SHP77 (cell line): ENCODE measurements at regions not wholly inside any gene's neighbourhood (a gene's known extent, or its start where the extent isn't known, plus 50 kb on each side); places are given as distances from the start of the nearest gene placed in this dataset.
"Not testable (repeated sequence)": the region's sequence is repeated elsewhere in the genome, so short reads cannot be mapped to it uniquely, and the experiment has no call there.

Experiments
- DNase-seq, 2 experiments: peaks; one replicate each; lab custom pipeline; 2025; lab: John Stamatoyannopoulos, UW

GRCh38 chr3:99317201-99317600 is 321.2 kb upstream of the COL8A1 start:
- DNase-seq: no peak

GRCh38 chr3:99315896-99316295 is 322.5 kb upstream of the COL8A1 start:
- DNase-seq: no peak

GRCh38 chr3:99313485-99313884 is 324.9 kb upstream of the COL8A1 start:
- DNase-seq: no peak

GRCh38 chr3:99298661-99299060 is 339.7 kb upstream of the COL8A1 start:
- DNase-seq: no peak

- no peak for DNase-seq
Observed at GRCh38 chr3:99295836-99296235, 342.6 kb upstream of the COL8A1 start.

- not testable (repeated sequence) for DNase-seq
Observed at GRCh38 chr3:99294092-99294491, 344.3 kb upstream of the COL8A1 start.

GRCh38 chr3:99287876-99288275 is 350.5 kb upstream of the COL8A1 start:
- no peak for DNase-seq

GRCh38 chr3:99286266-99286845 is 352.0 kb upstream of the COL8A1 start:
- DNase-seq: no peak

- DNase-seq: no peak
Observed at GRCh38 chr3:99269606-99270351, 368.3 kb upstream of the DCBLD2 start.

GRCh38 chr3:99256788-99257187 is 355.3 kb upstream of the DCBLD2 start:
- no peak for DNase-seq

- no peak for DNase-seq
Observed at GRCh38 chr3:99253963-99254355, 352.5 kb upstream of the DCBLD2 start.

- DNase-seq: no peak
Observed at GRCh38 chr3:99250821-99251355, 349.4 kb upstream of the DCBLD2 start.

GRCh38 chr3:99250272-99250671 is 348.8 kb upstream of the DCBLD2 start:
- no peak for DNase-seq

- DNase-seq: no peak
Observed at GRCh38 chr3:99249627-99250026, 348.1 kb upstream of the DCBLD2 start.

- no peak for DNase-seq
Observed at GRCh38 chr3:99248913-99249312, 347.4 kb upstream of the DCBLD2 start.

GRCh38 chr3:99248130-99248529 is 346.6 kb upstream of the DCBLD2 start:
- no peak for DNase-seq

GRCh38 chr3:99246010-99246654 is 344.6 kb upstream of the DCBLD2 start:
- DNase-seq: no peak

- DNase-seq: no peak
Observed at GRCh38 chr3:99242271-99242670, 340.8 kb upstream of the DCBLD2 start.

- DNase-seq: no peak
Observed at GRCh38 chr3:99240700-99241099, 339.2 kb upstream of the DCBLD2 start.

- no peak for DNase-seq
Observed at GRCh38 chr3:99236576-99236975, 335.1 kb upstream of the DCBLD2 start.

GRCh38 chr3:99232696-99233095 is 331.2 kb upstream of the DCBLD2 start:
- no peak for DNase-seq

- no peak for DNase-seq
Observed at GRCh38 chr3:99218468-99218867, 317.0 kb upstream of the DCBLD2 start.

- DNase-seq: no peak
Observed at GRCh38 chr3:99212969-99213368, 311.5 kb upstream of the DCBLD2 start.
